T-helper 2 cell treated with Interferon-gamma antibody and Interleukin-4, amounts not matched to agents 5 μg/mL and 100 μg/mL, for 36 hours (primary cell): ENCODE measurements at regions not wholly inside any gene's neighbourhood (a gene's known extent, or its start where the extent isn't known, plus 50 kb on each side); places are given as distances from the start of the nearest gene placed in this dataset.

Experiments
- DNase-seq: peaks from one replicate; pipeline ENCODE4 v3.0.0; 2021; ENCODE audit warnings: low spot score
- H3K27ac Mint-ChIP-seq: one replicate; pipeline ENCODE4 v1.8.0; 2021; ENCODE audit warnings: mild to moderate bottlenecking, mixed read lengths
- H3K27me3 Mint-ChIP-seq: one replicate; pipeline ENCODE4 v1.8.0; 2021; ENCODE audit warnings: low read depth, mixed read lengths
- H3K36me3 Mint-ChIP-seq: one replicate; pipeline ENCODE4 v1.8.0; 2021; ENCODE audit warnings: low read depth, mixed read lengths
- H3K4me1 Mint-ChIP-seq: one replicate; pipeline ENCODE4 v1.8.0; 2021; ENCODE audit warnings: low read depth, mixed read lengths
- H3K4me3 Mint-ChIP-seq: one replicate; pipeline ENCODE4 v1.8.0; 2022; ENCODE audit warnings: mild to moderate bottlenecking, moderate library complexity, mixed read lengths
- H3K9me3 Mint-ChIP-seq: one replicate; pipeline ENCODE4 v1.8.0; 2021; ENCODE audit warnings: mixed read lengths

DNA sequence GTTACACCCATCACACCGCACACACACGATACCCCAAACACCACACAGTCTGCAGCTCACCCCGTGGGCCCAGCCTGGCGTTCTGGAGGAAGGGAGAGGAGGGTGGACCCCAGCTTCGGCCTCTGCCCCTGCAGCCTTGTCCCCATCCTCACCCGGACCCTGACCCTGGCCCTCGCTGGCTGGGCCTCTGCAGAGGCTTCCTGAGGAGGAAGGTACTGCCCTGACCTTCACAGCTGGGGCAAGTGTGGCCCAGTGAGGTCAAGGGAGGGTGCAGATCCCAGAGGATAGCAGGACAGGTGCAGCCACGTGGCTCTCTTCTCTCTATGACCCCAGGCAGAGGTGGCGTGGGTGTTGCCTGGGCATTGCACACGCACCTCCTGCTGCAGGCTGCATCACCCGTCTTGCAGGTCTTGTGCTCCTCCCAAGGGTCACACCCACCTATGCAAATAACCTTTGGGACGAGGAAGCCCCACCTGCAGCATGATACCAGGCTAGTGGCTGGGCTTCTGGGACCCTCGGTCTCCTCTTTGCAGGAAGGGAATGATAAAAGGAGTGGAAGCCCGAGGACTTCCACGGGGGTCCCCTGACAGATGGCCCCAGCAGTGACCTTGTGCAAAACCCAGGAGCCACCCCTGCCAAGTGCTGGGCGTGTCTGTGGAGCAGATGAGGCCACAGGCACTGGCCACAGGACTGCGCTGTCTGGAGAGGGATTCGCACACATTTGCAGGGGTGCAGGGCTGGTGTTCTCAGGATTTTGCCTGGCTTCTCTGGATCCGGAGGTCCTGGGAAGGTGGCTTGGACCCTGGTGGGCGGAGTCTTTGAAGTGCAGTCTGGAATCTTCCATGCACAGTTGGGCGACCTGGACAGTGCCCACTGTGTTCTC lies 1241.5 kb downstream of the BRD1 start:
- Mint-ChIP-seq H3K27me3 (no peaks in the 10 kb centered on the region), H3K9me3 (no peaks in the 10 kb centered on the region), H3K4me3 (no peak overlapping the region), H3K4me1 (no peaks in the 10 kb centered on the region), H3K36me3 (no peaks in the 10 kb centered on the region), H3K27ac (no peak overlapping the region)
- DNase-seq = no peak

DNA sequence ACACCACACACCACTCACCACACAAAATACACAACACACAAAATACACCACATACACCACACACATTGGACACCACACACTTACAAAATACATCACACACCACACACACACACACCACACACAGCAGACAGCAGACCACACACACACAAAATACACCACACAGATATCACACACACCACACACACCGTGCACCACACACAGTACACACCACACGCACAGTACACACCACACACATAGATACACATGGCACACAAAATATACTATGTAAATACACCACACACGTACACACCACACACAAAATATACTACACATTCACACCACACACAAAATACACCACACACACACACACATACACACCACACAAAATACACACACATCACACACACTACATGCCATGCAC lies 1243.5 kb downstream of the BRD1 start:
- Mint-ChIP-seq H3K4me1 (no peaks in the 10 kb centered on the region), H3K4me3 (no peak overlapping the region), H3K27me3 (no peaks in the 10 kb centered on the region), H3K9me3 (no peaks in the 10 kb centered on the region), H3K27ac (no peak overlapping the region), H3K36me3 (no peaks in the 10 kb centered on the region)
- no peak for DNase-seq

DNA sequence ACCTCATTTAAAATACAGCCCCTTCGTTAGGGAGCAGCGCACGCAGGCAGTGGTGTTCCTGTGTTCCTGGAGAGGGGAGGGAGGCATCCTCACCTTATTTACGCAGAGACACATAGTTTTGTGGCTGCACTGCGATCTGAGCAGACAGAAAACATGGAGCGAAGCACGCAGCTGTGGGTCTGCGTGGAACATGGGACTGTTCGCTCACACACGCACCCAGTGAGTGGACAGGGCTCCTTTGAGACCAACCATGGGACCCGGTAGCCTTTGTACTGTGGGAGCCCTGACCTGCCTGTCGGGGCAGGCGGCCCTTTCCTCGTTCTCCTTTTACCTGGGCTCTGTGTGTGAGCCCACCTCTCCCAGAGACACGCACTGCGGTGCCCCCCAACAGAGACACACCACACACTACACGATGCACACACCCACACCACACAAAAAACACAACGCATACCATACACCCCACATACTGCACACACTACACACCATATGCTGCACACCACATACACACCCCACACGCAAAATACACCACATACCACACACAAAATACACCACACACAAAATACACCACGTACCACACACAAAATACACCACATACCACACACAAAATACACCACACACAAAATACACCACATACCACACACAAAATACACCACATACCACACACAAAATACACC lies 1245.7 kb downstream of the BRD1 start:
- H3K9me3 Mint-ChIP-seq = no peaks in the 10 kb centered on the region
- DNase-seq = no peak
- H3K36me3 Mint-ChIP-seq = no peaks in the 10 kb centered on the region
- peaks cover 8% of the 10 kb centered on the region for H3K27me3 Mint-ChIP-seq
- no peaks in the 10 kb centered on the region for H3K4me1 Mint-ChIP-seq
- no peak overlapping the region for H3K27ac Mint-ChIP-seq
- H3K4me3 Mint-ChIP-seq = no peak overlapping the region

DNA sequence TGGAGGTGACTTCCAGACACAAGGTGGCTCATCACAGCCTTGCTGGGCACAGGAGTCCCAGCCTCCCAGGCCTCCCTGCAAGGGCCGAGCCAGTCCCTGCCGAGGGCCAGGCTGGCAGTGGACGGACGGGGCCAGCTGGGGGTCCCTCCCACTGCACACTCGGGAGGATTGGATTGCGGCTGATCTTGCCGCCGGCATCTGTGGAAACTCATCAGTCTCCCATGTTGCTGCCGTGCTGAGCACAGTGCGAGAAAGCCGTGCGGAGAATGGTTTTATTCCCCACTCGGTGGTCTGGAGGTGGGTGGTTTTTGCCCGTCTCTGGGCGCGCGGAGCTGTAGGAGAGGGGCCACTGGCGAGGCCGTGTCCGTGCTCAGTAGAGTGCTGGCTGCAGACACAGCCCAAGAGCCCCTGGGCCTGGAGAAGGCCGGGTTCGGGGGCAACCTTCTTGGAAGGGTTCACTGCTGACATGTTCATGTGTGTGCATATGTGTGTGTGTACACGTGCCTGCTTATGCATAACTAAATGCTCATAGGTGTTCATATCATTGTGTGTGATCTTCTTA lies 1246.4 kb downstream of the BRD1 start:
- Mint-ChIP-seq H3K4me3 (no peak overlapping the region), H3K36me3 (no peaks in the 10 kb centered on the region), H3K27ac (no peak overlapping the region), H3K4me1 (no peaks in the 10 kb centered on the region), H3K9me3 (no peaks in the 10 kb centered on the region), H3K27me3 (peaks cover 8% of the 10 kb centered on the region)
- no peak for DNase-seq

DNA sequence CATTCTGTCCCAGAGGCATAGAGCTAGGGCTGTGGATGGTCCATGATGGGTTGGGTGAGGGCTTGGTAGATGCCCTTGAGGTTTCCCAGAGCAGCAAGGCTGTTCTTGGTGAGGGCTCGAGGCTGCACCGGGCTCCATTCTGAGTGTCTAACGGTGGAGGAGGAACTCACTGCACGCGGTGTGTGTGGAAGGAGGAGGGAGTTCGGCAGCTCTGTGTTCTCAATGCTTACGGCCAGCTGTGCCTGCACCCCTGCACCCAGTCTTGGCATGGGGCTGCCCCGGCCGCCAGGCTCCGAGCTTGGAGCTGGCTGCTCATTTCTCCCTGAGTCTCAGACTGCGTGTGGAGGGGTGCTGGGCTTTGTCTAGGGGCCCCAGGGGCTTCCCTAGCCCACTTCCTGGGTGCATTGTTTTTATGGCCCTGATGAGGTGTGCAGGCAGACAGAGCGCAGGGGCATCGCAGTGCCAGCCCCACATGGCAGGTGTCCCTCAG lies 1247.1 kb downstream of the BRD1 start:
- no peak overlapping the region for H3K4me3 Mint-ChIP-seq
- no peak overlapping the region for H3K27ac Mint-ChIP-seq
- DNase-seq = no peak
- no peaks in the 10 kb centered on the region for H3K4me1 Mint-ChIP-seq
- H3K36me3 Mint-ChIP-seq = no peaks in the 10 kb centered on the region
- H3K27me3 Mint-ChIP-seq = peaks cover 8% of the 10 kb centered on the region
- H3K9me3 Mint-ChIP-seq = no peaks in the 10 kb centered on the region

DNA sequence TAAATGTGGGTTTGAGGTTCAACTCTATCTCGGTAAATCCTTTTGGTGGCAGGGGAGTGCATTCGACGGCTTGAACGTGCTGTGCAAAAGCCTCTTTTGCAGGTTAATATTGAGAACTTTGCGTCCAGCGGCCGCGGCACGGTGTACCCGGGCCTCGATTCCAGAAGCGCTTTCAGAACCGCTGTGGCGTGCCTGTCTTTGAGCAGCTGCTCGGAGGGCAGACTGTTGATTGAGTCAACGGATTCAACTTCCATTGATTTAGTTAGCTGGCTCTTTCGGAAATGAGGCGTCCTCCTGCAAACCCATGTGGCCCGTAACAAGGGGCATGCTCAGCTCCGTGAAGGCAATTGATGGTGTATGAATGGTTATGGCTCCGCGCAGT lies 1247.8 kb downstream of the BRD1 start:
- no peaks in the 10 kb centered on the region for H3K9me3 Mint-ChIP-seq
- no peaks in the 10 kb centered on the region for H3K4me1 Mint-ChIP-seq
- no peak for DNase-seq
- H3K27ac Mint-ChIP-seq = no peak overlapping the region
- H3K27me3 Mint-ChIP-seq = peaks cover 8% of the 10 kb centered on the region
- no peak overlapping the region for H3K4me3 Mint-ChIP-seq
- no peaks in the 10 kb centered on the region for H3K36me3 Mint-ChIP-seq

DNA sequence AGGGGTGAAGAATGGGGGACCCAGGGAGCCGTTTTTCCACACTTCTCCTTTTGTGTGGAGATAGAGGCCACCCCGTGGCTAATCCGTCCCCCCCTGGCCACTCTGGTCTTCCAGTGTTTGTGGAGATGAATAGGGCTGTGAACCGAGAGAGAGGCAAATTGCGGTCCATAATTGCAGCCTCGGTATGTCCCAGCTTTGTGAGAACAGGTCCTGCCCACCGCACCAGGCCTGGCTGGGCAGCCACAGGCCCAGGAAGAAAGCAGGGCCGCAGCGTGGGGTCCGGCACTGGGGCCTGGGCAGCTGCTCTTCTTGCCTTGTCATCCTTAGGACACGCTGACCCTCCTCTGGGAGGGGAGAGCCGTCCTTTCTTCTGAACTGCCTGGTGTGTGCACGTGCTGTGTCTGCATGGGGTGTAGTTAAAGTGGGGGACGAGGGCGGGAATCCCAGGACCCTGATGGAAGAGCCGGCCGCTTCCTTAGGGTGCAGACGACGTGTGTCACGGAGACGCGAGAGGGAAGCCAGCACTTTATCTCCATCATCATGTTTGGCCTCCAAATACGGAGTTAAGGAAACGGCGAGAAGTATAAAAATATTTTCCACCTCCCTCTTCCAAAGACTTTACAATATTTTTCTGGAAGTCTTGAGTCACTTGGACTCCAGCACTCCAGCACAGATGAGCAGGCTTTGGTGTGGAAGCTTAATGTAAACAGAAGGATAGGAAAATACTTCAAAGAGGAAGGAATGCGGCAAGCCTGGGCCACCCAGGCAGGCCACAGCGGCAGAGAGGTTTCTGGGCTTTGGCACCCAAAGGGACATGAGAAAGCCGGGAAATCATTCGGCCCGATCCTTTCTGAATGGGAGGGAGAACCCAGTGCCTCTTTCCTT lies 1248.4 kb downstream of the BRD1 start:
- Mint-ChIP-seq H3K4me1 (no peaks in the 10 kb centered on the region), H3K36me3 (no peaks in the 10 kb centered on the region), H3K4me3 (no peak overlapping the region), H3K9me3 (no peaks in the 10 kb centered on the region), H3K27me3 (peaks cover 12% of the 10 kb centered on the region), H3K27ac (no peak overlapping the region)
- no peak for DNase-seq

DNA sequence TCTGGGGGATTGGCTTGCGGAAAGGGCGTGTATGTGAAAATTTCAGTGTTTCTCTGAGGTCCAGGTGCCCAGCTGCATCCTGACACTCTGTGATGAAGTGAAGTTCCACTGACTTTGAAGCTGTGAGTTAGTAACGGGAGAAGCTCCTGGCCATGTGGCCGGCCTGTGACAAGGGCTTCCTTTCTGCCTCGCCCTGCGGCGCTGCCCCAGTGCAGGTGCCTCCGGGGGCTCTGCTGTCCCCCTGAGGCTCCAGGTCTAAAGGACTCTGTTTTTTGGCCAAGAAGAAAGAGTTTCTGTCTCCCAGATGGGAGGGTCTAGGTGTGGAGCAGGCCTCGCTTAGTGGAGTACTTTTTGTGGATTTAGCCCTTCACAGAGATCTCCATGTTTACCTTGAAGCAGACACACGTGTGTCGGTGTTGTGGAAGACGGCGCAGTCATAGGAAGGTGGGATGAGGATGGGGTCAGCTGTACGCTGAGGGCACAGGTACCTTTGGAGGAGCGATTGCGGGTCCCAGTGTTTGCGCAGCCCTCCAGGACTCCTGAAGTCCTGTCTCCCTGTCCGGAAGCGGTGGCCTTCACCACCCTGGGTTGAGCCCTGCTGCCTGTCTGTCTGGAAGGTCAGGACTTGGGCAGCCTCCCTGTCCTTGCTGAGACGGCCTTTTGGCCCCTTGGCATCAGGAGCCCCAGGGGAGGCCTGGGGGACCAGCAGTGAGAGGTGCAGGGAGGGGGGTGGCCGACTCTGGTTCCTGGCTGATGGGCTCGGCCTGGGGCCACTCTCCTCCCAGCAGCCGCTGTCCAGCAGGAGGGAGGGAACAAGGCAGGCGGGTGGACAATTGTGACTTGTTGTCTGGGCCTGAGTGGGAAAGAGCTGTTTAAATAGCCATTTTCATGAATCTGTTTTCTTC lies 1249.3 kb downstream of the BRD1 start:
- DNase-seq = no peak
- H3K27me3 Mint-ChIP-seq = peaks cover 21% of the 10 kb centered on the region
- H3K4me3 Mint-ChIP-seq = no peak overlapping the region
- no peak overlapping the region for H3K27ac Mint-ChIP-seq
- H3K36me3 Mint-ChIP-seq = no peaks in the 10 kb centered on the region
- no peaks in the 10 kb centered on the region for H3K4me1 Mint-ChIP-seq
- no peaks in the 10 kb centered on the region for H3K9me3 Mint-ChIP-seq

DNA sequence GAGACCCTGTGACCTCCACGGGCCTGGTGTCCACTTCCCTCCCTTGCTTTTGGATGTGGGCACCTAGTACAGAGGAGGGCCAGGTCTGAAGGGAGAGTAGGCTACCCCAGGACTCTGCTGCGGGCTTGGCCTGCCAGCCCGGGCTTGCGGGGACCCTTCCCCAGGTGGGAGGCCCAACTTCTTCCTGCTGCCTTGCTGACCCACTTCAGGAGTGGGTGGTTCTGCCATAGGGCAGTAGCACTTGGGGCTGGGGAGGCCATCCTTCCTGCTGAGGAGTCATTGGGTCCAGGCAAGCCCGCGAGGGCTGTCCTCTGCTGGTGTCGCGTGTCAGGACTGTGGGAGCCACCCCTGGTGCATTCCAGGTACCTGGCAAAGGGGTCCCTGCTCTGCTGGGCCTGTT lies 1250.0 kb downstream of the BRD1 start:
- no peak overlapping the region for H3K4me3 Mint-ChIP-seq
- DNase-seq = no peak
- H3K27me3 Mint-ChIP-seq = peaks cover 23% of the 10 kb centered on the region
- no peaks in the 10 kb centered on the region for H3K4me1 Mint-ChIP-seq
- H3K9me3 Mint-ChIP-seq = no peaks in the 10 kb centered on the region
- no peaks in the 10 kb centered on the region for H3K36me3 Mint-ChIP-seq
- no peak overlapping the region for H3K27ac Mint-ChIP-seq

DNA sequence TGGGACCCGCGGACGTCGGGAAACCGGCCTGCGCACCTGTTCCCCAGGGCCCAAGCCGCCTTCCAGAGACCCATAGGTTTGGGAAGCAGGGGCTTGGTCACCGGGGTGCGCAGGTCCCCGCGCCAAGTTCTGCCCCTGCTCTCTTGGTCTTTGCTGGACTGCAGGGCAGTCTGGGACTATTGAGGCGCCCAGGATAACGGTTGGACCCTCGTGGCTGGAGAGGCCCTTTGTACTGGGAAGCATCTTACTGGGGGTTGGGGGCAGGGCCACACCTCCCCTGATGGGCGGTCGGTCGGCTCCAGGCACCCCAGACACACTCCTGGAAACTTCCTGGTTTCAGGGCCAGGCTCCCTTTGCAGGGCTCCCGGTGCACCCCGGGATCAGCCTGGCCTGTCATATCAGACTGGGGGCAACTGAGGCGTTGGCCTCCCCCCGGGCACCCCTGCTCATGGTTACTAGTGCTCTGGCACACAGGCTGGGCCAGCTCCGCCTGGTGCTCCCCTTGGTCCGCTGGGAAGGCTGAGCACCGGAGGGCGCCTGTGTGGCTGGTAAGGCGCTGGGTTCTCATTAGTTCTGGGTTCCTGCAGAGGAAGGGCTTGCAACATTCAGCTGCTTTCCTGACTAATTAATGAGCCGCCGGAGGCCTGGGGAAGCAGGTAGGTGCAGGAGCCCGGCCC lies 1250.5 kb downstream of the BRD1 start:
- DNase-seq = no peak
- Mint-ChIP-seq H3K4me1 (no peaks in the 10 kb centered on the region), H3K36me3 (no peaks in the 10 kb centered on the region), H3K4me3 (no peak overlapping the region), H3K27me3 (peaks cover 26% of the 10 kb centered on the region), H3K27ac (no peak overlapping the region), H3K9me3 (peaks cover under 1% of the 10 kb centered on the region)

DNA sequence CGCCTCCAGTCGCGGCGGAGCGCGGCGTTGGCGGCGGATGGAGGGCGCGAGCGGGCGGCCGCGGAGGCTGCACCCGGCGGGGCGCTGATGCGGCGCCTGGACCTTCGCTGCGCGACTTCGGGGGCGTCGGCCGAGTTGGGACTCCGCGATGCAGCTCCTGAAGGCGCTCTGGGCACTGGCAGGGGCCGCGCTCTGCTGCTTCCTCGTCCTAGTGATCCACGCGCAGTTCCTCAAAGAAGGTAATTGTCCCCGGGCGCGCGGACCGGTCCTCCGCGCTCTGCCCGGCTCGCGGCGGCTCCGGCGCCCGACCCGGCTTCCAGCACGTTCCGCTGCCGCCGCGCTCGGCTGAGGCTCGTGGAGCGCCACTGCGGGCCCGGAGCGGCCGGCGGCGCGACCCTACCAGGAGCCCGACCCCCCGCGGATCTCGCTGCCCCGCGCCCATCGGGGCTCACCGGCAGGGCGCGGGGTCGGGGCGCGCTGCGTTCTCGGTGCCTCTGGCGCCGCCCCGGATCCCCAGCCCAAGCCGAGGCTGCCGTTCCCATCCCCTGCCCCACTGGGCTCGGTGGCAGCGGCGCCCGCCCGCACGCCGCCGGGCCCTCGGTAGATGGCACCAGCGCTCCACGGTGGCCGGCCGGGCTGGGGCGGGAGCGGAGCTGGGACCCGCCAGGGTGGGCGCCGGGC lies 1251.2 kb downstream of the BRD1 start:
- Mint-ChIP-seq H3K4me3 (no peak overlapping the region), H3K27ac (no peak overlapping the region), H3K9me3 (peaks cover 7% of the 10 kb centered on the region), H3K36me3 (no peaks in the 10 kb centered on the region), H3K27me3 (peaks cover 26% of the 10 kb centered on the region), H3K4me1 (no peaks in the 10 kb centered on the region)
- no peak for DNase-seq

DNA sequence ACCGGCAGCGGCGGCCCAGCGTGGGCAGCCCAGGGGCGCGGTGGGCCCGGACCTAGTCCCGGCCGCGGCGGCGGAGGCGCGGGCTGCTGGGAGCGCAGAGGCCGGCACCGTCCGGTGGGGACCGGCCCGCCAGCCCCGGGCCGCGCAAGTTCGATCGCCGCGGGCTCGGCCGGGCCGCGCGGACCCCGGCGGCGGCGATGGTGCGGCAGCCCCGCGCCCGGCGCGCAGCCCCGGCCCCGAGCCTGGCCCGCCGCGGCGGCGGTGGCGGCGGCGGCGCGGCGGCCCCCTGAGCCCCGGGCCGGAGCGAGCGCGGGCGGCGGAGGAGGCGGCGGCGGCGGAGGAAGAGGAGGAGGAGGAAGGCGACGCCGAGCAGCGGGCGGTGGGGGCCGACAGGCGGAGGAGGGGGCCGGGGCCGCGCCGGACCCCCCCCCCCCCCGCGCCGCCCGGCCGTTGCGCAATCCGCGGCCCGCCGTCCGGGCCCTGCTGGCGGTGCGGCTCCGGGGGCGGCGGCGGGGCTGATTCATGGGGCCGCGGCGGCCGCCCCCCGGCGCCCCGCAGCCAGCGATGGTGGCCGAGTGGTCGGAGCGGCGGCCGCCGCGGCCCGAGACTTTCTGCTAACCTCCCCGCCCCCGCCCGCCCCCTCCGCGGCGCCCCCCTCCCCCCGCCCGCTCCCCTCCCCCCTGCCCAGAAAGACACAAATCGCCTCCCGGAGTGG lies 1251.9 kb downstream of the BRD1 start:
- no peak overlapping the region for H3K4me3 Mint-ChIP-seq
- H3K27me3 Mint-ChIP-seq = peaks cover 26% of the 10 kb centered on the region
- peaks cover 11% of the 10 kb centered on the region for H3K9me3 Mint-ChIP-seq

More for the DNA sequence above, 1251.9 kb downstream of the BRD1 start:
- no peak for DNase-seq
- no peak overlapping the region for H3K27ac Mint-ChIP-seq
- H3K36me3 Mint-ChIP-seq = no peaks in the 10 kb centered on the region
- H3K4me1 Mint-ChIP-seq = no peaks in the 10 kb centered on the region
